Right atrium auricular region (tissue), 2 donors: ENCODE measurements at regions not wholly inside any gene's neighbourhood (a gene's known extent, or its start where the extent isn't known, plus 50 kb on each side); places are given as distances from the start of the nearest gene placed in this dataset.

Source experiments
- DNase-seq: peaks from one replicate; pipeline ENCODE4 v3.0.0-alpha.2; 2019; ENCODE audit warnings: low spot score
- H3K27ac ChIP-seq, 2 donors: fragments of 200-600 bp; sonication (generic); 1 replicate in 1 of 2; 2 replicates in 1 of 2; pipeline ENCODE4 v1.5.1; 2016 to 2019
- H3K27me3 ChIP-seq, 2 donors: fragments of 200-600 bp; sonication (generic); one replicate each; pipeline versions ENCODE4 v1.5.1 to v1.6.0; 2017 to 2019
- H3K36me3 ChIP-seq: fragments of 200-600 bp; sonication (generic); one replicate; pipeline ENCODE4 v1.5.1; 2016
- H3K4me1 ChIP-seq, 2 donors: fragments of 200-600 bp; sonication (generic); one replicate each; pipeline versions ENCODE4 v1.5.1 to v1.6.0; 2017 to 2019
- H3K4me3 ChIP-seq, 2 donors: fragments of 200-600 bp; sonication (generic); 1 replicate in 1 of 2; 2 replicates in 1 of 2; pipeline ENCODE4 v1.5.1; 2017 to 2019; ENCODE audit warnings: mild to moderate bottlenecking in 1 of 2, moderate library complexity in 1 of 2
- H3K9me3 ChIP-seq, 2 donors: fragments of 200-600 bp; sonication (generic); one replicate each; pipeline ENCODE4 v1.5.1; 2019
- CTCF ChIP-seq, 2 donors: fragments of 200-600 bp; sonication (generic); IDR thresholded peaks; one replicate each; pipeline ENCODE4 v1.5.1; 2019; ENCODE audit warnings: antibody characterized with exemption in 2 of 2

GRCh38 chr14:71734076-71734475 is 198.2 kb upstream of the RGS6 start:
- Histone ChIP-seq H3K4me1 (no peaks in the 10 kb centered on the region), H3K27ac (no peak overlapping the region), H3K36me3 (peaks cover 19% of the 10 kb centered on the region), H3K27me3 (no peaks in the 10 kb centered on the region), H3K9me3 (no peaks in the 10 kb centered on the region), H3K4me3 (no peak overlapping the region)
- no peak for TF ChIP-seq CTCF (IDR thresholded peaks at IDR 0.05)
- DNase-seq, result no peak

- Histone ChIP-seq H3K36me3 (peaks cover 19% of the 10 kb centered on the region), H3K27ac (no peak overlapping the region), H3K9me3 (no peaks in the 10 kb centered on the region), H3K4me3 (no peak overlapping the region), H3K27me3 (no peaks in the 10 kb centered on the region), H3K4me1 (no peaks in the 10 kb centered on the region)
- TF ChIP-seq CTCF (IDR thresholded peaks at IDR 0.05), result no peak
- DNase-seq, result no peak
Observed at GRCh38 chr14:71734885-71735284, 197.3 kb upstream of the RGS6 start.

GRCh38 chr14:71737760-71738159 is 194.5 kb upstream of the RGS6 start:
- no peaks in the 10 kb centered on the region for H3K9me3 ChIP-seq
- peaks cover 15% of the 10 kb centered on the region for H3K36me3 ChIP-seq
- no peak for DNase-seq
- no peaks in the 10 kb centered on the region for H3K4me1 ChIP-seq
- H3K27ac ChIP-seq, result no peak overlapping the region
- no peak for TF ChIP-seq CTCF (IDR thresholded peaks at IDR 0.05)
- no peaks in the 10 kb centered on the region for H3K27me3 ChIP-seq
- H3K4me3 ChIP-seq, result no peak overlapping the region

- Histone ChIP-seq H3K4me3 (no peak overlapping the region), H3K9me3 (no peaks in the 10 kb centered on the region), H3K36me3 (peaks cover 9% of the 10 kb centered on the region), H3K4me1 (no peaks in the 10 kb centered on the region), H3K27ac (no peak overlapping the region), H3K27me3 (no peaks in the 10 kb centered on the region)
- no peak for DNase-seq
- no peak for TF ChIP-seq CTCF (IDR thresholded peaks at IDR 0.05)
Observed at GRCh38 chr14:71739273-71739990, 192.8 kb upstream of the RGS6 start.

- Histone ChIP-seq H3K36me3 (no peaks in the 10 kb centered on the region), H3K9me3 (no peaks in the 10 kb centered on the region), H3K4me3 (no peak overlapping the region), H3K4me1 (no peaks in the 10 kb centered on the region), H3K27ac (no peak overlapping the region), H3K27me3 (no peaks in the 10 kb centered on the region)
- no peak for TF ChIP-seq CTCF (IDR thresholded peaks at IDR 0.05)
- DNase-seq, result no peak
Observed at GRCh38 chr14:71741241-71741640, 191.0 kb upstream of the RGS6 start.

GRCh38 chr14:71742485-71742884 is 189.7 kb upstream of the RGS6 start:
- Histone ChIP-seq H3K36me3 (no peaks in the 10 kb centered on the region), H3K4me1 (no peaks in the 10 kb centered on the region), H3K27me3 (no peaks in the 10 kb centered on the region), H3K4me3 (no peak overlapping the region), H3K27ac (no peak overlapping the region), H3K9me3 (peaks cover 0 to 4% of the 10 kb centered on the region in 2 donors)
- no peak for TF ChIP-seq CTCF (IDR thresholded peaks at IDR 0.05)
- DNase-seq, result no peak
